ENCODE measurements at regions not wholly inside any gene's neighbourhood (a gene's known extent, or its start where the extent isn't known, plus 50 kb on each side); places are given as distances from the start of the nearest gene placed in this dataset.
"Not testable (repeated sequence)": the region's sequence is repeated elsewhere in the genome, so short reads cannot be mapped to it uniquely, and the experiment has no call there.

DNA sequence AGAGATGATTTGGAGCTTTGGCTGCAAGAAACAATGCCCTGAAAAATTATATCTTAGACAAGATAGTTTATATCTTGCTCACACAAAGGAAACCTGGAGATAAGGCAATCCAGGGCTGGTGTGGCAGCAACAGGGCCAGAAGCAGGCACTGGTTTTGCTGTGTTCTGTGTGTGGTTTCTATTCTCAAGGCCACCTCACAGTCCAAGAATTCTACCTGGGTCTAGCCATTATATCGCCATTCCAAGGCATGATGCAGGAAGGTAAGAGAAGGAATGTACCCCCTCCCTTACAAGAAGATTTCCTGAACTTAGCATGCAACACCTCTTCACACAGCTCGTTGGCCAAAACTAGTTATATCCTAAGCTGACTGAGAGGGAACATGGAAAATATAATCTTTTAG is 74.5 kb upstream of the MEGF10 start:
- no peak for DNase-seq (ENCODE audit: low read depth)

DNA sequence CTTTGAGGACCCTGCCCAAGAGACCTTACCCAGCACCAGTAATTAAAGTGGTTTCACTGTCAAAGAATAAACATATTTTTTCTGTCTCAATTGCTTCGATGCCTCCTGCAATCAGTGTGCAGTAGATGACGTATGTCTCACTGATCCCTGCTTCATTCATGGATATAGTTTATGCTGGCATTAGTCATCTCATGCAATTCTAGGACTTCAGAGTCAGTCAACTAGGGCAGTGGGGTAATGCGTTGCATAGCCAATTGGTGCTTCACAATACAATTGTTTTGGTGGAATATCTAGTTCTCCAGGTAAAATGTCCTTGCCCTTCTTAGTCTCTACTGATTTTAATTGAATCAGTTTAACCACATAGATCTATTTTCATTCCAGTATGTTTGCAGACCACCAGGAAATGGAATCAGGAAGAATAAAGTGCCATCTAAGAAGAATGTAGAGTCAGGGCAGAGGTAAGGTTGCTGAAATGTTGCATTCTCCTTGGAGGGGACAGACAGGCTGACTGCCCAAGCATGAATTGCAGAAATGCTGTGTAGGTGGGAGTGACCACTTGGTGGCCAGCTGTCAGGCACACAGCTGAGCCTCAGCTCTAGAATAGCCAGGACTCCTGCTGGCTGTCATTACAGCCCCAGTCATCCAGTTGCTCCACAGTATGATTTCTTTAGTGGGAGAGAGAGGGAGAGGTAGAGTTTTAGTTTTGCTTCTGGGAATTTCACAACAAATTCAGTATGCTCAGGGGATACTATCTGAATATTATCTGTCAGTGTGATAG is 73.5 kb upstream of the MEGF10 start:
- no peak for DNase-seq (ENCODE audit: low read depth)

DNA sequence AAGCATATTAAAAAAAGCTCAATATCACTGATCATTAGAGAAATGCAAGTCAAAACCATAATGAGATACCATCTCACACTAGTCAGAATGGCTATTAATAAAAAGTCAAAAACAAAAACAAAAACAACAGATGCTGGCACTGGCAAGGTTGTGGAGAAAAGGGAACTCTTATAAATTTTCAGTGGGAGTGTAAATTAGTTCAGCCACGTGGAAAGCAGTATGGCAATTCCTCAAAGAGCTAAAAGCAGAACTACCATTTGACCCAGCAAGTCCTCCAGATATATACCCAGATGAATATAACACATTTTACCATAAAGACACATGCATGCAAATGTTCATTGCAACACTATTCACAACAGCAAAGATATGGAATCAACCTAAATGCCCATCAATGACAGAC is 68.7 kb upstream of the MEGF10 start:
- not testable (repeated sequence) for DNase-seq (ENCODE audit: low read depth)

DNA sequence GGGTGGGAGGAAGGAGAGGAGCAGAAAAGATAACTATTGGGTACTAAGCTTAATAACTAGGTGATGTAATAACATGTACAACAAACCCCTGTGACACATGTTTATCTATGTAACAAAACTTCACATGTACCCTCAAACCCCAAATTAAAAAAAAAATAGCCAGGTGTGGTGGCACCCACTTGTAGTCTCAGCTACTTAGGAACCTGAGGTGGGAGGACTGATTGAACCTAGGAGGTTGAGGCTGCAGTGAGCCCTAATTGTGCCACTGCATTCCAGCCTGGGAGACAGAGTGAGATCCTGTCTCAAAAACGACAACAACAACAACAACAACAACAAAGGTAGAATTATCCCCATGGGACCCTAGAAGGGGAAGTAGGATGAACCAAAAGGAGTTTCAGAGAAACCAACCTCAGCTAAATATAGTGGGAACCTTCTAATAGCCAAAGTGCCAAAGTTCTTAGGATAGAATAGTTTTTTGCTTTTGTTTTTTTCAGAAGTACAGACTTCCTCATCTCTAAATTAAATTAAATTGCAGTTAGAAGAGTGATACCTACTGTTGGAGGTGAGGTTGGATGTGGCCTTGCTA is 67.9 kb upstream of the MEGF10 start:
- DNase-seq (ENCODE audit: low read depth) = not testable (repeated sequence)

DNA sequence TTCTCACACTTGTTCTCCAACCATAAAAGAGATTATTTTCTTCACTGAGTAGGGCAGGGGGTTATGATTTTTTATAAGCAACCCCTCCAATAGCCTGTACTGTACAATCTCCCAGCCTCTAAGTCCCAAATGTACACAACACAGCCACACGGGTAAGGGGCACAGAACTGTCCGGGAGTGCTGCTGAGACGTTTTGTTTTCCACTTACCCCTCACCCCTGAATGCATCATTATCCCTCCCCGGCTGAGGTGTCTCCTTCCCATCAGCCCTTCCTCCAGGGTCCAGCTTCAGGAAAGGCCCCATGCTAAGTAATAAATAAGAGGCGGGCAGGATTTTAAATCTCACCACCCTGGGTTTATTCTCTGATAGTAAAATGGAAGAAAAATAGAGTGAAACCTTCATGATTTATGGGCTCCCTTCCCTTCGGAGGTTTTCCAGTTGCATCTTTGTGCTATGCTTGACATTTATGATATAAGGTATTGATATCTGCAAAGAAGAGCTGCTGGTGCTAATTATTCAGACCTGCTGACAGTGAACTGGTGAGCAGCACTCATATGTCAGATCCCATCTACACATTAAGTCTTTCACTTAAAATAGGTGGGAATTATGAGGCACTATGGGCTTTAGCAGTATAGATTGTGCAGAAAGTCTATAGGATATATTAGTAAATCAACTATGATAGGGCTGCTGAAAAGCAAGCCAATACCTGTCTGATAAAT is 67.2 kb upstream of the MEGF10 start:
- DNase-seq (ENCODE audit: low read depth) = no peak

DNA sequence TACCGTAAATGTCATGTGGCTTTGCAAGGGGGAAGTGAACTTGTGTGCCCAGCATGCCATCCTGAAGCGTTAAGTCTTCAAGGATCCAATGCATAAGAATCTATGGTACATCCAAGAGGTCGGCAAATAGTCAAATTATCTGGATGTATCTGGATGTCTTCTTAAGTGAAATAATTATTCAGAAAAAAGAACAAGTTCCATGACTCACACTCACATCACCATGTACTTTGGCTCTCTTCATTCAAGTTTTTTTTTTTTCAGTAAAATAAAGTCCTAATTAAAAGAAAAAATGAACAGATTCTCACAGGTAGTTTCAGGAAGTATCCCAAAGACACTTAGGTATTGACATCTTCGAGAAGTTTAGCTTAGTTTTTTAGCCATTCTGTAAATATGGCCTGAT is 62.7 kb upstream of the MEGF10 start:
- no peak for DNase-seq (ENCODE audit: low read depth)

DNA sequence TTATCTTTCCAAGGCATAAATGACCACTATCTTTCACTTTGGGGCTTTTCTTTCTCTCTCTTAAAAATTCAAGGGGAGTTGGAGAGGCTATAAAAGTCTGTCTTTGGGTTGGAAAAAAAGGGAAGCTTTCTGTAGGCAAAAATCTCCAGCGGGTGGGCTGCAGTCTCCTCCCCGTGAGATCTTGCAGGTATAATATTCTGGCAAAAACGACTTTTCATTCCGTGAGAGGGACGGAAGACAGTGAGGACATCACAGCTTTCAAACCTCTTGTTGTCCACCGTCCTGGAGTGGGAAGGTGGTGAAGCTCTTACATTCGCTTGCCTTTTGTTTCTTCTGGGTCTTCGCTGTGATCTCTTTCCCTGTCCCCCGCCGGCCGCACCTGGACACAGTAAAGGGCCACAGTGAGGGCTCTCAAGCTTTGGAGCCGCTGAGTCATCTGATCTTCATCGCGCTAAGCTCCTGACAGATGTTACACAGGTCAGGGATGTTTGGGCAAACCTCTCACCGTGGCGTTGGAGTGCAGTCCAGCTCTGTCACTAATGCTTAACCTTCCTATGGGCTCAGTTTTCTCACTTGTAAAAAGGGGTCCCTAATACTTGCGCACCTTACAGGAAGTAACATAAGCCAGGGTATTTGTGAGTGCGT is 61.9 kb upstream of the MEGF10 start:
- DNase-seq (ENCODE audit: low read depth) = no peak

DNA sequence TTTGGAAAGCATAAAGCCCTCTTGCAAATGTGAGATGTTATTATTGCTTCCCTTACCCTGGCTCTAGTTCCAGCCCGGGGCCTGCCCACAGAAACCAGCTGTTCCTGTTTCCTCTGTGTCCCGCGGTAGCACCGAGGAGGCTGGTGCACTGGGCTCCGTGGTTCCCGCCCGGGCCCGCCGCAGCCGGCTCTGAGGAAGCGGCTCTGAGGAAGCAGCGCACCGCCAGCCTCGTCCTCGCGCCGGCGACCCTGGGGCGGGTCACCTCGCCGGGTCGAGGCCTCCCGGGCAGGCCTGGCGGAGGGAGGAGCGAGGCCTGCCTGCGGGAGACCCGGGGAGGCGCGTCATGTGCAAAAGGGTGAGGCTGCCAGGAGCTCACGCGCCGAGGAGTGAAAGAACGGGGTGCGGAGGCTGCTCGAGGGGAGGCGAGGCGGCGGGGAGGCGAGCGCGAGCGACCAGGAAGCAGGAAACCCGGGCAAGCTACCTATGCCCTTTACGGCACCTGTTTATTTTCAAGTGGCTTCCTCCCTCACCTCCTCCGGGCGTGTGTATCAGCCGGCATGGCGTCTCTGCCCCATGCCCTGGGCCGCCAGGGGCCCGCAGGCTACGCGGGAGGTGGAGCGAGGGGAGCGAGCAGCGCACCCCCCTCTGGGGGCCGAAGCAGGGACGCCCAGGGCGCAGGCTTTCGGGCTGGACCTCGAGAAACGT is 61.3 kb upstream of the MEGF10 start:
- DNase-seq (ENCODE audit: low read depth) = no peak

DNA sequence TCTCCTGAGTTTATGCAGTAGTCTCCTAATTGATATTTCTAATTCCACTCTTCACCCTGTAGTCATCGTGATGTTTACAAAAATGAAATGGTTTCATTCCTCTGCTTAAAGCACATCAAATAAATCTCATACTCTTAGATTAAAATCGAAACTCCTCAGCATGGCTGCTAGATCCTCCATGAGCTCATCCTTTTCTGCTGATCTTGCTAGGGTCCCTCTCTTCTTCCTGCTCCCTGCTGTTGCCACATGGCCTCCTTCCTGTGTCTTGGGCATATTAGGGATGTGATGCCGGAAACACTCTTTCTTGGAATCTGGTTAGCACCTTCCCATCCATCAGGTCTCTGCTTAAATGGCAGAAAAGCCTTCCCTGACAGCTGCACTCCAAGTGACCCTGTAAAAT is 59.5 kb upstream of the MEGF10 start:
- DNase-seq (ENCODE audit: low read depth) = no peak

DNA sequence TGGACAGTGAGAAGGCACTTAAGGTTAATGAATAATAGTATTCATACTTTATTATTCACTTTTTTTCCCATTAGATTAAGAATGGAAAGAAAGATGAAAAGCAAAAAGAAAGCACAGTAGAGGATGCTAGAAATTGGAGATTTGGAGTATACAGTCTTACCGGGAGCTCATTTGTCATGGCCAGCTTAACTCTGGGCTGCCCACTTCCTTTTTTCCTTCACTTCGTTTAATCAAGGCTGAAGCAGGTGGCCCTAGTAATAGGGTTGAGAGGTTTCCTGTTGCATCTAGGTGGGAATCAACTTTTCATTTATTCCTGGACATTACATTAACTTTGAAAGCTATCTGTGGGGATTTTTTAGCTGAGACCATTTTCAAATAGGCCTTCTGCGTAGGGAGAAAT is 57.0 kb upstream of the MEGF10 start:
- no peak for DNase-seq (ENCODE audit: low read depth)

DNA sequence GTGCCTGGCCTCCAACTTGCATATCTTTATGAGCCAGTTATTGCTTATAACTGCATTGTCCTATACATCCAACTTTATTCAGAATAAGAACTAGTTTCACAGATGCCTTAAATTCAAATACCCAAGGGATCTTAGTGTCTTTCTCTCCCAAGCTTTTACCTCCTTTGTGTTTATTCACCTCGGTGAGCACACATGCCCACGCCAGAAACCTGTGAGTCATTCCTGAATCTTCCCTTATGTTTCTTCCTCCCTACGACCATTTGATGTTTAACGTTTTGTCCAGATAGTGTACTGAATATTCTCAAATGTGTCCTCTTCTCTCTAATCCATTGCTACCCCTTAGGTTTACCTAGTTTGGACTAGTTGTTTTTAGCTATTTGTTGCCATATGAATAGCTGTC is 55.5 kb upstream of the MEGF10 start:
- no peak for DNase-seq (ENCODE audit: low read depth)

DNA sequence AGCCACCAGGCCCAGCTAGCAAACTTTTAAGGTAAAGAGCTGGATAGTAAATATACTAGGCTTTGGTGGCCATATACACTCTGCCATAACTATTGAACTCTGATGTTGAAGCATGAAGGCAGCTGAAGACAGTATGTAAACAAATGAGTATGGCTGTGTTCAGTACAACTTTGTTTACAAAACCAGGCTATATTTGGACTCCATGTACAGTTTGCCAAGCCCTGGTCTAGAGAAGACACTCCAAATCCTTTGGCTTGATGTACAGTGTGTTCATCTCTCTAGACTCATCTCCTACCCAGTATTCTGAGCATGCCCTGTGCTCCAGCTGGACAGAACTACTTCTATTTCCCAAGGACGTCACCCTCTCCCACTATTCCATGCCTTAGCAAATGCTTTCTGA is 54.3 kb upstream of the MEGF10 start:
- no peak for DNase-seq (ENCODE audit: low read depth)
